Esophagus muscularis mucosa (tissue), 4 donors: ENCODE measurements at regions not wholly inside any gene's neighbourhood (a gene's known extent, or its start where the extent isn't known, plus 50 kb on each side); places are given as distances from the start of the nearest gene placed in this dataset.

Source experiments
- DNase-seq: peaks from one replicate; pipeline ENCODE4 v3.0.0-alpha.2; 2017; ENCODE audit errors: extremely low spot score
- H3K27ac ChIP-seq, 4 donors: fragments of 200-600 bp; sonication (generic); replicated peaks in 1 of 4; 1 replicate in 3 of 4; 2 replicates in 1 of 4; pipeline ENCODE4 v1.5.1; 2016 to 2019; ENCODE audit warnings: mild to moderate bottlenecking in 1 of 4
- H3K27me3 ChIP-seq, 4 donors: fragments of 200-600 bp; sonication (generic); one replicate each; pipeline versions ENCODE4 v1.5.1 to v1.6.0; 2016 to 2019
- H3K36me3 ChIP-seq, 4 donors: fragments of 200-600 bp; sonication (generic); one replicate each; pipeline ENCODE4 v1.5.1; 2016 to 2019
- H3K4me1 ChIP-seq, 4 donors: fragments of 200-600 bp; sonication (generic); one replicate each; pipeline ENCODE4 v1.5.1; 2016 to 2019
- H3K4me3 ChIP-seq, 4 donors: fragments of 200-600 bp; sonication (generic); 1 replicate in 2 of 4; 2 replicates in 2 of 4; pipeline ENCODE4 v1.5.1; 2016 to 2019; ENCODE audit warnings: mild to moderate bottlenecking in 4 of 4, moderate library complexity in 1 of 4
- H3K9me3 ChIP-seq, 4 donors: fragments of 200-600 bp; sonication (generic); 1 replicate in 3 of 4; 2 replicates in 1 of 4; pipeline ENCODE4 v1.5.1; 2016 to 2019
- CTCF ChIP-seq, 3 experiments: fragments of 200-600 bp in 2 of 3; fragments of 450-650 bp in 1 of 3; sonication (generic) in 2 of 3; IDR thresholded peaks; one replicate each; pipeline ENCODE4 v1.5.1; 2017 to 2019; ENCODE audit warnings: antibody characterized with exemption in 3 of 3, mild to moderate bottlenecking in 2 of 3, moderate library complexity in 1 of 3
- EP300 ChIP-seq: sonication (generic); formaldehyde crosslinking; IDR thresholded peaks from one replicate; pipeline ENCODE4 v1.6.1; 2017; ENCODE audit warnings: antibody characterized with exemption
- POLR2A ChIP-seq: fragments of 450-650 bp; IDR thresholded peaks from one replicate; pipeline ENCODE4 v1.6.1; 2017; ENCODE audit warnings: antibody characterized with exemption, moderate library complexity, mild to moderate bottlenecking, low read depth
- POLR2AphosphoS5 ChIP-seq, 2 donors: sonication (generic); formaldehyde crosslinking; IDR thresholded peaks; one replicate each; pipeline ENCODE4 v1.6.1; 2017; ENCODE audit warnings: antibody characterized with exemption in 2 of 2
- WGBS: methylation state at CpG from one replicate; pipeline ENCODE4 v1.1.5; 2018; 5-methylcytosine and 5-hydroxymethylcytosine counted together
- intact Hi-C: fragments of 100-400 bp; cut with DNase I; formaldehyde crosslinking; loops from one replicate; pipeline ENCODE4 v1.15.1; 2023

- 81% methylated on average over 5 of the region's 5 CpGs for WGBS
- Histone ChIP-seq H3K4me3 (no peak overlapping the region), H3K27me3 (no peaks in the 10 kb centered on the region), H3K9me3 (no peaks in the 10 kb centered on the region), H3K36me3 (no peaks in the 10 kb centered on the region), H3K4me1 (no peaks in the 10 kb centered on the region), H3K27ac (no peak overlapping the region)
- TF ChIP-seq POLR2A (no peak), POLR2AphosphoS5 (IDR thresholded peaks at IDR 0.05) (no peak), CTCF (IDR thresholded peaks at IDR 0.05) (no peak), EP300 (no peak)
- no peak for DNase-seq
- intact Hi-C loops: no loop called here
Measured at GRCh38 chr6:71067816-71068215, 111.0 kb upstream of the B3GAT2 start.

- Histone ChIP-seq H3K27ac (no peak overlapping the region), H3K4me1 (no peaks in the 10 kb centered on the region), H3K36me3 (no peaks in the 10 kb centered on the region), H3K27me3 (no peaks in the 10 kb centered on the region), H3K4me3 (no peak overlapping the region), H3K9me3 (peaks cover 0 to 3% (median under 1%) of the 10 kb centered on the region in 4 donors)
- WGBS: 71% methylated on average over 3 of the region's 3 CpGs
- intact Hi-C loops: no loop called here
- TF ChIP-seq CTCF (IDR thresholded peaks at IDR 0.05): no peak
- DNase-seq: no peak
Measured at GRCh38 chr6:71072508-71072907, 115.6 kb upstream of the B3GAT2 start.

- Histone ChIP-seq H3K36me3 (no peaks in the 10 kb centered on the region), H3K4me3 (no peak overlapping the region), H3K27me3 (no peaks in the 10 kb centered on the region), H3K9me3 (peaks cover 0 to 11% (median 4%) of the 10 kb centered on the region in 4 donors), H3K4me1 (peaks cover 0 to 2% (median 0%) of the 10 kb centered on the region in 4 donors), H3K27ac (no peak overlapping the region)
- WGBS: 94% methylated on average over 2 of the region's 2 CpGs
- no peak for TF ChIP-seq POLR2A
- no peak for DNase-seq
- intact Hi-C loops: no loop called here
Measured at GRCh38 chr6:71077655-71078054, 120.8 kb upstream of the B3GAT2 start.

GRCh38 chr6:71079677-71080076, 122.8 kb upstream of the B3GAT2 start:
- H3K4me3 ChIP-seq: no peak overlapping the region
- intact Hi-C loops: no loop called here

GRCh38 chr6:71080133-71080532, 123.3 kb upstream of the B3GAT2 start:
- Histone ChIP-seq H3K36me3 (no peaks in the 10 kb centered on the region), H3K4me1 (peaks cover 0 to 6% (median 0%) of the 10 kb centered on the region in 4 donors), H3K27ac (no peak overlapping the region), H3K9me3 (peaks cover 0 to 11% (median 4%) of the 10 kb centered on the region in 4 donors), H3K27me3 (no peaks in the 10 kb centered on the region), H3K4me3 (no peak overlapping the region)
- intact Hi-C loops: no loop called here
- DNase-seq: no peak
- TF ChIP-seq POLR2AphosphoS5 (IDR thresholded peaks at IDR 0.05): no peak
- TF ChIP-seq CTCF (IDR thresholded peaks at IDR 0.05): no peak
- no peak for TF ChIP-seq POLR2A
- TF ChIP-seq EP300: no peak
- WGBS: 66% methylated on average over 2 of the region's 2 CpGs

More at GRCh38 chr6:71079677-71080076, 122.8 kb upstream of the B3GAT2 start:
- no peaks in the 10 kb centered on the region for H3K27me3 ChIP-seq
- peaks cover 0 to 11% (median 4%) of the 10 kb centered on the region in 4 donors for H3K9me3 ChIP-seq
- no peak for TF ChIP-seq CTCF (IDR thresholded peaks at IDR 0.05)
- TF ChIP-seq EP300: no peak
- TF ChIP-seq POLR2A: no peak
- TF ChIP-seq POLR2AphosphoS5 (IDR thresholded peaks at IDR 0.05): no peak
- 88% methylated on average over 1 of the region's 1 CpG for WGBS
- H3K4me1 ChIP-seq: peaks cover 0 to 6% (median 0%) of the 10 kb centered on the region in 4 donors
- H3K27ac ChIP-seq: no peak overlapping the region
- H3K36me3 ChIP-seq: no peaks in the 10 kb centered on the region
- DNase-seq: no peak
